Chondrocyte (in vitro differentiated cells): ENCODE measurements at regions not wholly inside any gene's neighbourhood (a gene's known extent, or its start where the extent isn't known, plus 50 kb on each side); places are given as distances from the start of the nearest gene placed in this dataset.
"Not testable (repeated sequence)": the region's sequence is repeated elsewhere in the genome, so short reads cannot be mapped to it uniquely, and the experiment has no call there.

ENCODE experiments used
- DNase-seq: peaks from one replicate; pipeline ENCODE4 v3.0.0; 2021; ENCODE audit warnings: mixed read lengths, low spot score
- H3K27ac Mint-ChIP-seq: one replicate; pipeline ENCODE4 v1.8.0; 2021; ENCODE audit warnings: mild to moderate bottlenecking, moderate library complexity, mixed read lengths; ENCODE audit not compliant: unreplicated experiment
- H3K27me3 Mint-ChIP-seq: 2 replicates; pipeline ENCODE4 v1.8.0; 2021; ENCODE audit warnings: low read depth, mixed read lengths
- H3K36me3 Mint-ChIP-seq: 2 replicates; pipeline ENCODE4 v1.8.0; 2021; ENCODE audit warnings: low read depth, mixed read lengths
- H3K4me1 Mint-ChIP-seq: 2 replicates; pipeline ENCODE4 v1.8.0; 2021; ENCODE audit warnings: low read depth, mild to moderate bottlenecking, mixed read lengths
- H3K4me3 Mint-ChIP-seq: one replicate; pipeline ENCODE4 v1.8.0; 2021; ENCODE audit warnings: mild to moderate bottlenecking, moderate library complexity, mixed read lengths; ENCODE audit not compliant: unreplicated experiment
- H3K9me3 Mint-ChIP-seq: 2 replicates; pipeline ENCODE4 v1.8.0; 2021; ENCODE audit warnings: low read depth, mixed read lengths
- TF ChIP-seq, protein P1 (sequence below): fragments of 200-600 bp; sonication (generic); IDR thresholded peaks from 2 replicates; pipeline ENCODE4 v1.5.0; 2021; ENCODE audit warnings: antibody characterized with exemption, mild to moderate bottlenecking, moderate library complexity

DNA sequence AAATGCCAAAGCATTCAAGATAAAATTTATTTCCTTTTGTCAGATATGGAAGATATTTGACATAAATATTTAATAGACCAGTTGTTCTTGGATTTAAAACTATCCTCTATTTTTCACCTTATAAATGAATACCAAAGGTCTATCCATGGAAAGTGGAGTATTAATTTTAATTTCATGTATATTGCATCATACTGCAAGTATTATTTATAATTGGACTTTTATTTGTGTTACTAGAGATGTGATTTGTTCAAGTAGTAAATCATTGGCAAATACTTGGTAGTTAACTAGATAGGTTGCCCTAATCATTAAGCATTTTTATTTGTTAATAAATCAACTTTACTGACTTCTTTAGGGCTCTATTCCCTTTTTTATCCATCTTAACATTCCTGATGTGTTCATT, 98.1 kb downstream of the CDC14C start:
- Mint-ChIP-seq H3K27me3 (no peaks in the 10 kb centered on the region), H3K4me3 (no peak overlapping the region), H3K9me3 (no peaks in the 10 kb centered on the region), H3K4me1 (no peaks in the 10 kb centered on the region), H3K27ac (no peak overlapping the region), H3K36me3 (no peaks in the 10 kb centered on the region)
- DNase-seq: no peak
- TF ChIP-seq, protein P1, sequence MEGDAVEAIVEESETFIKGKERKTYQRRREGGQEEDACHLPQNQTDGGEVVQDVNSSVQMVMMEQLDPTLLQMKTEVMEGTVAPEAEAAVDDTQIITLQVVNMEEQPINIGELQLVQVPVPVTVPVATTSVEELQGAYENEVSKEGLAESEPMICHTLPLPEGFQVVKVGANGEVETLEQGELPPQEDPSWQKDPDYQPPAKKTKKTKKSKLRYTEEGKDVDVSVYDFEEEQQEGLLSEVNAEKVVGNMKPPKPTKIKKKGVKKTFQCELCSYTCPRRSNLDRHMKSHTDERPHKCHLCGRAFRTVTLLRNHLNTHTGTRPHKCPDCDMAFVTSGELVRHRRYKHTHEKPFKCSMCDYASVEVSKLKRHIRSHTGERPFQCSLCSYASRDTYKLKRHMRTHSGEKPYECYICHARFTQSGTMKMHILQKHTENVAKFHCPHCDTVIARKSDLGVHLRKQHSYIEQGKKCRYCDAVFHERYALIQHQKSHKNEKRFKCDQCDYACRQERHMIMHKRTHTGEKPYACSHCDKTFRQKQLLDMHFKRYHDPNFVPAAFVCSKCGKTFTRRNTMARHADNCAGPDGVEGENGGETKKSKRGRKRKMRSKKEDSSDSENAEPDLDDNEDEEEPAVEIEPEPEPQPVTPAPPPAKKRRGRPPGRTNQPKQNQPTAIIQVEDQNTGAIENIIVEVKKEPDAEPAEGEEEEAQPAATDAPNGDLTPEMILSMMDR: no peak

DNA sequence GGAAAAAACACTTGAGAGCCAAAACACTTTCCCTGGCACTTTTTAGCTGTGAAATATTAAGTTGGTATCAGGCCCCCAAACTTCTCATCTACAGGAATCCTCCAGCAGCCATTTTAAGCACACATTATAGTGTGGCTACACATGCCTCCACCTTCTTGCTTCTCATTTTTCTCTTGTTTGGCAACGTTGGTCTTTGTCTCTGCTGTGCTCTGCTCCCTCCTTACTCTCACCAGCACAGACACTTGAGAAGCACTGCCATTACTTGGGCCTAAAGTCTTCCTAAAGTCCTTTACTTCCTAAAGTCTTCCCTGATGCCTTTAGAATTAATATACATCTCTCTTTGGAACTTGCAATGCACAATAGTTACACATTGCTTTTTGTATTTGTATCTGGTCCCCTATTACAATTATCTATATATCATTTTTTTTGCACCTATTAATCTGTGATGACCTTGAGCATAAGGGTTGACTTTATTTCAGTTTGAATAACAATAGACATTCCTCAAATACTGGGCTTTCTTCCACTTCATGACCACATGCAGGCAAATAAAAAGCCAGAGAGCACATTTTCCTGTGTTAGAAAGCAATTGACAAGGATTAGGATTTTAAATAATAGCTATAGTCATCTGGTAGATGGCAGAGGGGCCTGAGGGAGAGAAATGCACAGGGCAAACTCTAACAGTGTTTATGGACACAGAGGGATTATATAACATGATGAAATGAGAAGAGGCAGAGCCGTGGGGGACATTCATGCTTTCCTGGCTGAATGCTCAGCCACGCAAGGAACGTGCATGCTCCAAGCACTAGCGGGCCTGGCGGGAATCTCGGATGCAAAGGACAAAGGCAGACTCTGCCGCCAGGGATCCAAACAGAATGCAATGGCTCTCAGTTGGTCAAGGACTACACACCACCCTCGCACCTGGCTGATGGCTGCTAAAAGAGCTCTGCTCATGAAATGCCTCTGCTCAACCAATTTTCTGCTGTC, 99.3 kb downstream of the CDC14C start:
- H3K27ac Mint-ChIP-seq: no peak overlapping the region

DNA sequence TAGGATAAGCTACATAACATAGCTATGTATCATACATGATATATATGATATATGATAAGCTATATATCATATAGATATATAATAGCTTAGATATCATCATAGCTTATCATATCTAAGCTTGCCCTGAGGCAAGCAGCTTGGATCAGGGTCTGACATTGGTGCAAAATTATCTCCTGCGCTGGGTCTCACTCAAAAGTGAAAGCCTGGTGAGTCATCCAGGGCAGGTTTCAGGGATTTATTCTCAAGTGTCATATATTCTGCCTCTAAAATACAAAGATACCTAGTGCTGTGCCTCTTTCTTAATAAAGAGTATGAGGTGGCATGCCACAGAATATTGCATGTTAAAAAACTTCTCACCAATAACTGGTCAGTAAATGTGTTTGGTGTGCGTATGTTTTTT, 105.9 kb downstream of the CDC14C start:
- Mint-ChIP-seq H3K9me3 (no peaks in the 10 kb centered on the region), H3K27ac (no peak overlapping the region), H3K27me3 (no peaks in the 10 kb centered on the region), H3K4me1 (no peaks in the 10 kb centered on the region), H3K4me3 (no peak overlapping the region), H3K36me3 (no peaks in the 10 kb centered on the region)
- TF ChIP-seq, protein P1: no peak
- DNase-seq: no peak

More for the DNA sequence above, 99.3 kb downstream of the CDC14C start:
- H3K4me3 Mint-ChIP-seq: no peak overlapping the region
- no peaks in the 10 kb centered on the region for H3K36me3 Mint-ChIP-seq
- no peaks in the 10 kb centered on the region for H3K27me3 Mint-ChIP-seq
- no peaks in the 10 kb centered on the region for H3K4me1 Mint-ChIP-seq
- TF ChIP-seq, protein P1: no peak
- H3K9me3 Mint-ChIP-seq: no peaks in the 10 kb centered on the region
- DNase-seq: no peak

DNA sequence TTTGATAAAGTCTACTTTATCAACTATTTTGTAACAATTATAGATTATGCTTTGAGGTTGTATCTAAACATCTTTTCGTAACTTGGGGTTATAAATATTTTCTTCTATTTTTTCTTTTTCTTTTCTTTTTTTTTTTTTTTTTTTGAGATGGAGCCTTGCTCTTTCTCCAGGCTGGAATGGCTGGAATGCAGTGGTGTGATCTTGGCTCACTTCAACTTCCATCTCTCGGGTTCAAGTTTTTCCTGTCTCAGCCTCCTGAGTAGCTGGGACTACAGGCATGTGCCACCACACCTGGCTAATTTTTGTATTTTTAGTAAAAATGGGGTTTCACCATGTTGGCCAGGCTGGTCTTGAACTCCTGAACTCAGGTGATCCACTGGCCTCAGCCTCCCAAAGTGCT, 108.8 kb downstream of the CDC14C start:
- H3K4me1 Mint-ChIP-seq, H3K27ac Mint-ChIP-seq, H3K27me3 Mint-ChIP-seq, H3K9me3 Mint-ChIP-seq, H3K36me3 Mint-ChIP-seq, DNase-seq, H3K4me3 Mint-ChIP-seq: not testable (repeated sequence)

DNA sequence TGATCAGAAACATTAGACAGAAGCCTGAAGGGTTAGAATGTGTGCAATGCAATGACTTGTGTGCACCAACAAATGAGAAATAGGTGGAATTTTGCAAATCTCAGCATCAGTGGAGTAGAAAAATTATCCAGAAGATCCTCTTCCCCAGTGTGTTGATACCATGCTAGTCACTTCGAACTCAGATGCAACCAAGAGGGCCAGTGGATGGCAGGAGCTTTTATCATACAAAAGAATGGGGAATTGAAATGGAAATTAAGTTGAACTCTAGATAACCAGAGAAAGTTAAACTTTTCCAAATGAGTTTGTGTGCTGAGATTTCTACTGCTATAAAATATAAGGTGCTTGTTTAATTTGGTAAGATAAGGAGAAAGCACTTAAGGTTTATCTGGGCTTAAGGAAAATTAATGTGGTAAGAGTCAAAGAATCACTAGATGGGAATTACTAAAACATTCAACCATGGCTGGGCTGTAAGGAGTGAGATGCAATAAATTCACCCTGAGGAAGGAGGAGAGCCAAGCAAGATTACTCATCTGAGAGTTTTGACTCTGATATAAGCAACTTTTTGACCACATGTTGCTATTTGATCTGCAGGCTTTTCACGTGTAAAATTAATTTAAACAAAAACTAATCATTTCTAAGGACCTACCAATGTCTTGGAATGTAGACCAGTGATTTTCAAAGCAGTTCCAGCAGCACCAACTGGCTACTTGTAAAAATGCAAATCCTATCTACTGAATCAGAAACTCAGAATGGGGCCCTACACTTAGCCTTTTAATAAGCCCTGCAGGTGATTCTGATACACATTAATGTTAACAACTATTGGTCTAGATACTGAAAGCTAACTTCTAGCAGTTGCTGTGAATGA, 113.2 kb downstream of the CDC14C start:
- H3K4me1 Mint-ChIP-seq: no peaks in the 10 kb centered on the region
- no peaks in the 10 kb centered on the region for H3K36me3 Mint-ChIP-seq
- DNase-seq: no peak
- no peak overlapping the region for H3K4me3 Mint-ChIP-seq
- H3K27me3 Mint-ChIP-seq: no peaks in the 10 kb centered on the region
- peaks cover 2% of the 10 kb centered on the region for H3K9me3 Mint-ChIP-seq
- no peak overlapping the region for H3K27ac Mint-ChIP-seq
- TF ChIP-seq, protein P1: no peak
